K562 (cell line): ENCODE measurements at regions not wholly inside any gene's neighbourhood (a gene's known extent, or its start where the extent isn't known, plus 50 kb on each side); places are given as distances from the start of the nearest gene placed in this dataset.

Source experiments
- ATAC-seq: fragments of 200-7000 bp; cut with Tn5 transposase; 3 replicates; pipeline ENCODE4 v1.9.1; 2020; ENCODE audit warnings: moderate library complexity
- BruUV-seq: library from RNA; stranded (reverse); fragments of 400-500 nt; replicated peaks from 2 replicates; lab custom pipeline; 2021; lab: Mats Ljungman, UMichigan
- CTCF ChIA-PET: fragments of 300-600 bp; formaldehyde crosslinking; extraction: SDS; loops from one replicate; lab custom pipeline; 2021; ENCODE audit warnings: low intra/inter-chr PET ratio; lab: Yijun Ruan, JAX
- POLR2A ChIA-PET: fragments of 300-600, 350-650 bp; sonication (Branson Sonifier 250); formaldehyde crosslinking; extraction: SDS; loops from one replicate; lab custom pipeline; 2021; ENCODE audit warnings: antibody characterized with exemption, inconsistent platforms; lab: Yijun Ruan, JAX
- DNase-seq, 4 experiments: peaks; one replicate each; pipeline versions ENCODE4 v3.0.0 to v3.0.0-alpha.2; 2011 to 2018; ENCODE audit warnings: low spot score in 3 of 4, mixed read lengths in 3 of 4; ENCODE audit errors: extremely low read depth in 1 of 4
- FAIRE-seq: peaks from 2 replicates; lab custom pipeline; 2011; peaks lifted over from hg19 to GRCh38; lab: Jason Lieb, UNC
- H2AFZ ChIP-seq: 2 replicates; pipeline ENCODE4 v1.6.0; 2011; ENCODE audit warnings: low read depth, low read length, control low read depth, inconsistent platforms
- H3K27ac ChIP-seq: fragments of 200-600 bp; 3 replicates; pipeline ENCODE4 v1.8.0; 2011; ENCODE audit warnings: low read depth, mild to moderate bottlenecking, control low read depth, inconsistent platforms, low read length, moderate library complexity, mixed read lengths; ENCODE audit errors: extremely low read depth
- H3K27me3 ChIP-seq, 2 experiments: fragments of 300-600 bp in 1 of 2; 2 replicates in 1 of 2; 3 replicates in 1 of 2; pipeline versions ENCODE4 v1.6.0 to v1.8.0; 2011; ENCODE audit warnings: inconsistent platforms in 2 of 2, low read length in 2 of 2, mild to moderate bottlenecking in 1 of 2, mixed read lengths in 1 of 2, moderate library complexity in 1 of 2; ENCODE audit not compliant: control insufficient read depth in 2 of 2, insufficient read depth in 2 of 2
- H3K36me3 ChIP-seq: fragments of 300-600 bp; 3 replicates; pipeline ENCODE4 v1.8.0; 2011; ENCODE audit warnings: mild to moderate bottlenecking, low read length, inconsistent platforms; ENCODE audit not compliant: control insufficient read depth, insufficient read depth
- H3K4me1 ChIP-seq, 2 experiments: fragments of 200-600 bp in 1 of 2; replicated peaks in 1 of 2; 2 replicates in 1 of 2; 3 replicates in 1 of 2; pipeline versions ENCODE4 v1.5.1 to v1.8.0; 2011; ENCODE audit warnings: inconsistent platforms in 2 of 2, low read length in 2 of 2, mild to moderate bottlenecking in 1 of 2, mixed read lengths in 1 of 2, moderate library complexity in 1 of 2; ENCODE audit not compliant: control insufficient read depth in 2 of 2, insufficient read depth in 2 of 2
- H3K4me2 ChIP-seq: 2 replicates; pipeline ENCODE4 v1.6.1; 2011; ENCODE audit warnings: low read length, control low read depth, inconsistent platforms, mixed read lengths; ENCODE audit not compliant: insufficient read depth
- H3K4me3 ChIP-seq: fragments of 200-600 bp; sonication (generic), shearing (Covaris generic); 2 replicates; pipeline ENCODE4 v1.5.1; 2016; ENCODE audit warnings: control low read depth, inconsistent platforms
- H3K79me2 ChIP-seq: fragments of 200-600 bp; 3 replicates; pipeline ENCODE4 v1.8.0; 2011; ENCODE audit warnings: low read length, inconsistent platforms; ENCODE audit not compliant: control insufficient read depth, insufficient read depth
- H3K9ac ChIP-seq, 2 experiments: 2 replicates each; pipeline versions ENCODE4 v1.6.0 to v1.6.1; 2011; ENCODE audit warnings: low read depth in 2 of 2, low read length in 2 of 2, control low read depth in 1 of 2, inconsistent platforms in 1 of 2, mild to moderate bottlenecking in 1 of 2, mixed read lengths in 1 of 2; ENCODE audit not compliant: insufficient read depth in 1 of 2
- H3K9me1 ChIP-seq: one replicate; pipeline ENCODE4 v1.6.0; 2011; ENCODE audit warnings: inconsistent platforms, mild to moderate bottlenecking, low read length, moderate library complexity; ENCODE audit not compliant: control insufficient read depth, insufficient read depth
- H3K9me3 ChIP-seq: replicated peaks from 2 replicates; pipeline ENCODE4 v1.5.1; 2011; ENCODE audit warnings: low read depth, low read length, inconsistent platforms; ENCODE audit not compliant: control insufficient read depth, insufficient read depth
- H4K20me1 ChIP-seq: replicated peaks from 2 replicates; pipeline ENCODE4 v1.6.1; 2011; ENCODE audit warnings: low read length, inconsistent platforms, mixed read lengths; ENCODE audit not compliant: control insufficient read depth, insufficient read depth
- ATF6 ChIP-seq: sonication (generic); formaldehyde crosslinking; IDR thresholded peaks from 2 replicates; pipeline ENCODE4 v1.4.0; 2020; ENCODE audit warnings: mild to moderate bottlenecking, missing genetic modification reagents
- FOSL1 ChIP-seq: fragments of 200-800 bp; sonication (Bioruptor generic); conservative IDR thresholded peaks from 2 replicates; pipeline ENCODE4 v1.6.1; 2016; ENCODE audit warnings: missing genetic modification characterization, missing compliant biosample characterization
- FOXM1 ChIP-seq, 2 experiments: fragments of 450-650 bp in 1 of 2; sonication (generic) in 1 of 2; formaldehyde crosslinking in 1 of 2; IDR thresholded peaks; 2 replicates each; pipeline versions ENCODE4 v1.6.1 to v1.9.0; 2017 to 2022; ENCODE audit warnings: low read depth in 2 of 2, mild to moderate bottlenecking in 2 of 2, missing genetic modification reagents in 1 of 2, moderate library complexity in 1 of 2
- KDM5B ChIP-seq: fragments of 200-600 bp; sonication (generic); IDR thresholded peaks from 2 replicates; pipeline ENCODE4 v1.6.1; 2012; ENCODE audit warnings: low read depth, mild to moderate bottlenecking, moderate library complexity, low read length, control low read depth, inconsistent platforms; ENCODE audit not compliant: insufficient replicate concordance
- RBM17 ChIP-seq: fragments of 200-400 bp; formaldehyde crosslinking; IDR thresholded peaks from 2 replicates; pipeline ENCODE4 v1.6.1; 2017; ENCODE audit warnings: low read depth, mild to moderate bottlenecking, low read length, borderline replicate concordance
- RFX7 ChIP-seq: fragments of 250-450 bp; sonication (Bioruptor Pico); IDR thresholded peaks from 2 replicates; pipeline ENCODE4 v1.5.1; 2021; ENCODE audit warnings: mild to moderate bottlenecking
- TOE1 ChIP-seq, 2 experiments: fragments of 450-650 bp in 1 of 2; sonication (generic) in 1 of 2; formaldehyde crosslinking in 1 of 2; IDR thresholded peaks; 2 replicates each; pipeline versions ENCODE4 v1.7.1 to v1.8.0; 2016 to 2022; ENCODE audit warnings: borderline replicate concordance in 2 of 2, mild to moderate bottlenecking in 2 of 2, antibody characterized with exemption in 1 of 2, inconsistent platforms in 1 of 2, low read depth in 1 of 2, missing genetic modification reagents in 1 of 2, moderate library complexity in 1 of 2
- TRIM24 ChIP-seq, 2 experiments: fragments of 450-650 bp; IDR thresholded peaks; 2 replicates each; pipeline ENCODE4 v1.6.1; 2016
- ZNF174 ChIP-seq: fragments of 250-450 bp; sonication (Bioruptor Pico); IDR thresholded peaks from 2 replicates; pipeline ENCODE4 v1.4.0; 2020; ENCODE audit warnings: mild to moderate bottlenecking
- ZNF586 ChIP-seq: fragments of 450-650 bp; formaldehyde crosslinking; conservative IDR thresholded peaks from 2 replicates; pipeline ENCODE4 v1.4.0; 2020; ENCODE audit warnings: mild to moderate bottlenecking, moderate library complexity
- WGBS: fragments of 100-300 bp; shearing (Covaris generic); methylation state at CpG from one replicate; pipeline ENCODE4 v1.1.6; 2016; ENCODE audit warnings: low coverage, mixed read lengths; ENCODE audit not compliant: insufficient coverage; ENCODE audit errors: missing lambda C conversion rate; 5-methylcytosine and 5-hydroxymethylcytosine counted together
- in situ Hi-C: fragments of 300-500 bp; cut with MboI; formaldehyde crosslinking; loops from 4 replicates; pipeline ENCODE4 v1.15.0; 2018; ENCODE audit warnings: inconsistent platforms, mixed read lengths
- intact Hi-C: fragments of 100-400 bp; cut with micrococcal nuclease; formaldehyde crosslinking; loops from 2 replicates; pipeline ENCODE4 v1.14.2; 2022
- TF ChIP-seq, protein P1 (sequence below): fragments of 250-450 bp; sonication (Bioruptor Pico); IDR thresholded peaks from 2 replicates; pipeline ENCODE4 v1.4.0; 2020; ENCODE audit warnings: mild to moderate bottlenecking, moderate library complexity

- POLR2A ChIA-PET, result no interaction called here
- no peaks in the 10 kb centered on the region for H3K36me3 ChIP-seq
- no TSS peak for BruUV-seq
- no peaks in the 10 kb centered on the region for H3K79me2 ChIP-seq
- H2AFZ ChIP-seq, result no peak overlapping the region
- H4K20me1 ChIP-seq, result no peaks in the 10 kb centered on the region
- intact Hi-C loops (no loop called here), in situ Hi-C loops (no loop called here)
- H3K27ac ChIP-seq, result no peak overlapping the region
- H3K4me1 ChIP-seq, result no peaks in the 10 kb centered on the region
- H3K9ac ChIP-seq, result no peak overlapping the region
- TF ChIP-seq KDM5B (no peak), RFX7 (CRISPR knock-in tag) (no peak)
- H3K9me1 ChIP-seq, result no peaks in the 10 kb centered on the region
- FAIRE-seq (no peak), DNase-seq (no peak), ATAC-seq (no peak)
- no peak overlapping the region for H3K4me2 ChIP-seq
- H3K27me3 ChIP-seq, result no peaks in the 10 kb centered on the region
- H3K9me3 ChIP-seq, result no peaks in the 10 kb centered on the region
- H3K4me3 ChIP-seq, result no peak overlapping the region
- CTCF ChIA-PET, result no interaction called here
These were observed 91.4 kb downstream of the EDN1 start for GRCh38 chr6:12381587-12381986.

DNA sequence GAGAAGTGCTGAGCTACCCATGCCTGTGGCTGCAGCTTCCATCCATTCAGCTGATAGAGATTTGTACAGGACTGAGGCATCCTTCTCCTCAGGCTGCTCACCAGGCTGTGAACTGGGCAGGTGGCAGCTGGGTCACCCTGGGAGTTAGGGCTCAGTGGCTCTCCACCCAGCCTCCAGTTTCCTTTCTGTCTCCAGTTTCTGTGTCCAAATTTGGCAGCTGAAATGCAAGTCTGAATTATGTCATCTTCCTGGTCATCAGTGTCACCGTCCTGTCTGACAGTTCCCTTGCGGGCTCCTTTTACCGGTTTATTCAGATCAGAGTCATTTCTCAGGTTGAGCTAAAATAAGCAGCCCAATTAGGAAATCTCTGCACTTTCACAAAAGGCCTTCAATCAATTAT lies 93.3 kb downstream of the EDN1 start:
- H3K4me2 ChIP-seq, result no peak overlapping the region
- H3K79me2 ChIP-seq, result no peaks in the 10 kb centered on the region
- intact Hi-C loops, result no loop called here
- no peak overlapping the region for H3K27ac ChIP-seq
- no peaks in the 10 kb centered on the region for H4K20me1 ChIP-seq
- no peaks in the 10 kb centered on the region for H3K9me3 ChIP-seq
- H3K4me3 ChIP-seq, result no peak overlapping the region
- H2AFZ ChIP-seq, result no peak overlapping the region
- H3K9ac ChIP-seq, result no peak overlapping the region
- no peaks in the 10 kb centered on the region for H3K4me1 ChIP-seq
- H3K36me3 ChIP-seq, result no peaks in the 10 kb centered on the region
- in situ Hi-C loops, result no loop called here
- ChIA-PET CTCF (no interaction called here), POLR2A (no interaction called here)
- DNase-seq (no peak), ATAC-seq (no peak), FAIRE-seq (no peak)
- H3K27me3 ChIP-seq, result no peaks in the 10 kb centered on the region
- 0% methylated on average over 3 of the region's 3 CpGs for WGBS
- no TSS peak for BruUV-seq
- no peaks in the 10 kb centered on the region for H3K9me1 ChIP-seq
- TF ChIP-seq TOE1 (IDR thresholded peaks at IDR 0.05; ENCODE audit: borderline replicate concordance) (no peak), TOE1 (CRISPR knock-in tag; IDR thresholded peaks at IDR 0.05; ENCODE audit: borderline replicate concordance, low read depth) (no peak), RBM17 (no peak), ATF6 (CRISPR knock-in tag) (no peak), FOSL1 (tag) (no peak), TRIM24 (IDR thresholded peaks at IDR 0.05) (no peak), ZNF174 (CRISPR knock-in tag) (no peak), FOXM1 (IDR thresholded peaks at IDR 0.05; ENCODE audit: low read depth) (no peak), FOXM1 (CRISPR knock-in tag; IDR thresholded peaks at IDR 0.05; ENCODE audit: low read depth) (no peak), ZNF586 (CRISPR knock-in tag) (no peak)
- TF ChIP-seq, protein P1, sequence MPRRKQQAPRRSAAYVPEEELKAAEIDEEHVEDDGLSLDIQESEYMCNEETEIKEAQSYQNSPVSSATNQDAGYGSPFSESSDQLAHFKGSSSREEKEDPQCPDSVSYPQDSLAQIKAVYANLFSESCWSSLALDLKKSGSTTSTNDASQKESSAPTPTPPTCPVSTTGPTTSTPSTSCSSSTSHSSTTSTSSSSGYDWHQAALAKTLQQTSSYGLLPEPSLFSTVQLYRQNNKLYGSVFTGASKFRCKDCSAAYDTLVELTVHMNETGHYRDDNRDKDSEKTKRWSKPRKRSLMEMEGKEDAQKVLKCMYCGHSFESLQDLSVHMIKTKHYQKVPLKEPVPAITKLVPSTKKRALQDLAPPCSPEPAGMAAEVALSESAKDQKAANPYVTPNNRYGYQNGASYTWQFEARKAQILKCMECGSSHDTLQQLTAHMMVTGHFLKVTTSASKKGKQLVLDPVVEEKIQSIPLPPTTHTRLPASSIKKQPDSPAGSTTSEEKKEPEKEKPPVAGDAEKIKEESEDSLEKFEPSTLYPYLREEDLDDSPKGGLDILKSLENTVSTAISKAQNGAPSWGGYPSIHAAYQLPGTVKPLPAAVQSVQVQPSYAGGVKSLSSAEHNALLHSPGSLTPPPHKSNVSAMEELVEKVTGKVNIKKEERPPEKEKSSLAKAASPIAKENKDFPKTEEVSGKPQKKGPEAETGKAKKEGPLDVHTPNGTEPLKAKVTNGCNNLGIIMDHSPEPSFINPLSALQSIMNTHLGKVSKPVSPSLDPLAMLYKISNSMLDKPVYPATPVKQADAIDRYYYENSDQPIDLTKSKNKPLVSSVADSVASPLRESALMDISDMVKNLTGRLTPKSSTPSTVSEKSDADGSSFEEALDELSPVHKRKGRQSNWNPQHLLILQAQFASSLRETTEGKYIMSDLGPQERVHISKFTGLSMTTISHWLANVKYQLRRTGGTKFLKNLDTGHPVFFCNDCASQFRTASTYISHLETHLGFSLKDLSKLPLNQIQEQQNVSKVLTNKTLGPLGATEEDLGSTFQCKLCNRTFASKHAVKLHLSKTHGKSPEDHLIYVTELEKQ, result no peak
